H1 (cell line): ENCODE measurements at regions not wholly inside any gene's neighbourhood (a gene's known extent, or its start where the extent isn't known, plus 50 kb on each side); places are given as distances from the start of the nearest gene placed in this dataset.

Experiments
- CTCF ChIA-PET: fragments of 300-600 bp; sonication (Branson Sonifier 250); formaldehyde crosslinking; loops from one replicate; lab custom pipeline; 2021; ENCODE audit not compliant: partially characterized antibody; lab: Charles Lee
- POLR2A ChIA-PET: fragments of 300-600 bp; sonication (Branson Sonifier 250); formaldehyde crosslinking; loops from one replicate; lab custom pipeline; 2021; ENCODE audit warnings: inconsistent platforms; ENCODE audit not compliant: partially characterized antibody; lab: Charles Lee
- DNase-seq, 2 experiments: peaks; one replicate each; pipeline versions ENCODE4 v3.0.0 to v3.0.0-alpha.2; 2010 to 2022; ENCODE audit warnings: low spot score in 2 of 2, low read depth in 1 of 2, mixed read lengths in 1 of 2
- FAIRE-seq: peaks from 2 replicates; lab custom pipeline; 2011; peaks lifted over from hg19 to GRCh38; lab: Jason Lieb, UNC
- H2AFZ ChIP-seq: 2 replicates; pipeline ENCODE4 v1.8.1; 2012; ENCODE audit warnings: low read length, inconsistent platforms
- H2AK5ac ChIP-seq: 2 replicates; pipeline ENCODE4 v1.6.1; 2013; ENCODE audit warnings: low read depth, low read length
- H2BK120ac ChIP-seq: replicated peaks from 2 replicates; pipeline ENCODE3; 2013; ENCODE audit warnings: low read depth, low read length, inconsistent platforms
- H2BK12ac ChIP-seq: 2 replicates; pipeline ENCODE4 v1.6.1; 2013; ENCODE audit warnings: low read depth, low read length
- H2BK15ac ChIP-seq: 2 replicates; pipeline ENCODE4 v1.6.1; 2013; ENCODE audit warnings: low read length
- H2BK20ac ChIP-seq: 2 replicates; pipeline ENCODE4 v1.6.1; 2013; ENCODE audit warnings: low read length
- H2BK5ac ChIP-seq: 2 replicates; pipeline ENCODE4 v1.6.1; 2013; ENCODE audit warnings: low read depth, low read length
- H3K14ac ChIP-seq: 2 replicates; pipeline ENCODE4 v1.6.1; 2013; ENCODE audit warnings: inconsistent platforms; ENCODE audit not compliant: insufficient read length
- H3K18ac ChIP-seq: 2 replicates; pipeline ENCODE4 v1.6.1; 2013; ENCODE audit warnings: low read length; ENCODE audit errors: extremely low read depth
- H3K23ac ChIP-seq: 2 replicates; pipeline ENCODE4 v1.6.1; 2013; ENCODE audit warnings: inconsistent platforms; ENCODE audit not compliant: insufficient read length
- H3K23me2 ChIP-seq: 2 replicates; pipeline ENCODE4 v1.6.1; 2013; ENCODE audit warnings: low read depth, low read length
- H3K27ac ChIP-seq: 2 replicates; pipeline ENCODE4 v1.6.1; 2011; ENCODE audit warnings: low read depth, low read length, inconsistent platforms
- H3K27me3 ChIP-seq, 4 experiments: replicated peaks in 1 of 4; 1 replicate in 1 of 4; 2 replicates in 3 of 4; pipeline versions ENCODE4 v1.6.1 to v1.8.1; 2011 to 2013; ENCODE audit warnings: low read length in 3 of 4, mild to moderate bottlenecking in 3 of 4, inconsistent platforms in 2 of 4, mixed read lengths in 2 of 4, moderate library complexity in 1 of 4; ENCODE audit not compliant: control insufficient read depth in 3 of 4, insufficient read depth in 3 of 4; ENCODE audit errors: extremely low read depth in 1 of 4
- H3K36me3 ChIP-seq, 4 experiments: 2 replicates each; pipeline versions ENCODE4 v1.6.1 to v1.8.1; 2011 to 2013; ENCODE audit warnings: mild to moderate bottlenecking in 4 of 4, low read length in 3 of 4, moderate library complexity in 2 of 4, control low read depth in 1 of 4, inconsistent platforms in 1 of 4; ENCODE audit not compliant: insufficient read depth in 4 of 4, control insufficient read depth in 2 of 4
- H3K4ac ChIP-seq: replicated peaks from 2 replicates; pipeline ENCODE3; 2013; ENCODE audit warnings: low read length, low read depth, mixed read lengths, inconsistent platforms; ENCODE audit not compliant: insufficient read length
- H3K4me1 ChIP-seq, 4 experiments: replicated peaks in 1 of 4; 1 replicate in 1 of 4; 2 replicates in 3 of 4; pipeline versions ENCODE4 v1.6.1 to v1.8.1; 2011 to 2013; ENCODE audit warnings: low read length in 3 of 4, inconsistent platforms in 2 of 4, mixed read lengths in 1 of 4; ENCODE audit not compliant: insufficient read depth in 4 of 4, control insufficient read depth in 3 of 4
- H3K4me2 ChIP-seq, 2 experiments: 2 replicates each; pipeline versions ENCODE4 v1.6.1 to v1.8.1; 2011 to 2013; ENCODE audit warnings: low read depth in 2 of 2, low read length in 2 of 2, control low read depth in 1 of 2, inconsistent platforms in 1 of 2, mild to moderate bottlenecking in 1 of 2; ENCODE audit not compliant: insufficient read depth in 1 of 2
- H3K4me3 ChIP-seq, 4 experiments: fragments of 200-600, 300-600 bp in 1 of 4; sonication (generic), shearing (Covaris generic), sonication (Bioruptor Twin) in 1 of 4; 2 replicates each; pipeline versions ENCODE4 v1.5.1 to v1.8.1; 2011 to 2016; ENCODE audit warnings: low read length in 4 of 4, low read depth in 3 of 4, control low read depth in 2 of 4, inconsistent platforms in 2 of 4, mild to moderate bottlenecking in 2 of 4, mixed read lengths in 1 of 4, moderate library complexity in 1 of 4; ENCODE audit not compliant: insufficient read depth in 2 of 4; ENCODE audit errors: extremely low read depth in 1 of 4
- H3K56ac ChIP-seq: replicated peaks from 2 replicates; pipeline ENCODE3; 2013; ENCODE audit warnings: low read depth, mild to moderate bottlenecking, mixed read lengths, low read length, inconsistent platforms; ENCODE audit not compliant: insufficient read length
- H3K79me1 ChIP-seq: 2 replicates; pipeline ENCODE4 v1.6.1; 2013; ENCODE audit warnings: low read depth, low read length, control low read depth
- H3K79me2 ChIP-seq, 2 experiments: 2 replicates each; pipeline versions ENCODE4 v1.6.1 to v1.8.1; 2012 to 2013; ENCODE audit warnings: low read length in 2 of 2, mild to moderate bottlenecking in 2 of 2, inconsistent platforms in 1 of 2; ENCODE audit not compliant: insufficient read depth in 2 of 2, control insufficient read depth in 1 of 2
- H3K9ac ChIP-seq, 4 experiments: replicated peaks in 1 of 4; 1 replicate in 1 of 4; 2 replicates in 3 of 4; pipeline versions ENCODE4 v1.6.1 to v1.8.1; 2011 to 2013; ENCODE audit warnings: low read depth in 3 of 4, low read length in 3 of 4, control low read depth in 2 of 4, mild to moderate bottlenecking in 2 of 4, moderate library complexity in 2 of 4, inconsistent platforms in 1 of 4; ENCODE audit errors: extremely low read depth in 1 of 4
- H3K9me3 ChIP-seq, 2 experiments: 2 replicates each; pipeline versions ENCODE4 v1.6.1 to v1.8.1; 2012 to 2013; ENCODE audit warnings: mild to moderate bottlenecking in 2 of 2, moderate library complexity in 2 of 2, control low read depth in 1 of 2, inconsistent platforms in 1 of 2, low read depth in 1 of 2, low read length in 1 of 2, mixed read lengths in 1 of 2; ENCODE audit not compliant: insufficient read depth in 2 of 2
- H4K20me1 ChIP-seq, 2 experiments: replicated peaks in 1 of 2; 2 replicates each; pipeline versions ENCODE3 to v1.8.1; 2011 to 2013; ENCODE audit warnings: inconsistent platforms in 2 of 2, low read length in 2 of 2, mild to moderate bottlenecking in 1 of 2; ENCODE audit not compliant: insufficient read depth in 2 of 2, control insufficient read depth in 1 of 2
- H4K5ac ChIP-seq: 2 replicates; pipeline ENCODE4 v1.6.1; 2013; ENCODE audit warnings: low read length, low read depth, mixed read lengths, inconsistent platforms; ENCODE audit not compliant: insufficient read length
- H4K8ac ChIP-seq: 2 replicates; pipeline ENCODE4 v1.8.0; 2013; ENCODE audit warnings: mild to moderate bottlenecking, moderate library complexity, low read length, inconsistent platforms; ENCODE audit not compliant: insufficient read depth; ENCODE audit errors: extremely low read depth
- H4K91ac ChIP-seq: replicated peaks from 2 replicates; pipeline ENCODE3; 2013; ENCODE audit warnings: low read length, mixed read lengths, inconsistent platforms; ENCODE audit not compliant: insufficient read length
- CBX8 ChIP-seq: fragments of 300-800, 300-1000 bp; sonication (generic); IDR thresholded peaks from 2 replicates; pipeline ENCODE4 v1.7.1; 2016; ENCODE audit warnings: low read depth, low read length, borderline replicate concordance
- CEBPB ChIP-seq: IDR thresholded peaks from 2 replicates; pipeline ENCODE4 v1.6.1; 2012; ENCODE audit warnings: low read depth, low read length
- CREB1 ChIP-seq: IDR thresholded peaks from 2 replicates; pipeline ENCODE4 v1.6.1; 2012; ENCODE audit warnings: inconsistent platforms
- EZH2 ChIP-seq: fragments of 200-600 bp; sonication (generic); IDR thresholded peaks from 2 replicates; pipeline ENCODE4 v1.7.1; 2012; ENCODE audit warnings: low read depth, mild to moderate bottlenecking, moderate library complexity, low read length, inconsistent platforms; ENCODE audit not compliant: severe bottlenecking
- RBBP5 ChIP-seq: IDR thresholded peaks from 2 replicates; pipeline ENCODE4 v1.7.1; 2012; ENCODE audit warnings: low read depth, mild to moderate bottlenecking, inconsistent platforms, low read length, moderate library complexity, borderline replicate concordance
- SP1 ChIP-seq: IDR thresholded peaks from 2 replicates; pipeline ENCODE4 v1.6.1; 2011; ENCODE audit warnings: low read depth, low read length
- YY1 ChIP-seq: IDR thresholded peaks from 2 replicates; pipeline ENCODE4 v1.6.1; 2011; ENCODE audit warnings: low read depth, mild to moderate bottlenecking, low read length
- TF ChIP-seq, protein P1 (sequence below): IDR thresholded peaks from 2 replicates; pipeline ENCODE4 v1.6.1; 2011; ENCODE audit warnings: low read depth, mild to moderate bottlenecking, low read length; ENCODE audit not compliant: insufficient read depth

DNA sequence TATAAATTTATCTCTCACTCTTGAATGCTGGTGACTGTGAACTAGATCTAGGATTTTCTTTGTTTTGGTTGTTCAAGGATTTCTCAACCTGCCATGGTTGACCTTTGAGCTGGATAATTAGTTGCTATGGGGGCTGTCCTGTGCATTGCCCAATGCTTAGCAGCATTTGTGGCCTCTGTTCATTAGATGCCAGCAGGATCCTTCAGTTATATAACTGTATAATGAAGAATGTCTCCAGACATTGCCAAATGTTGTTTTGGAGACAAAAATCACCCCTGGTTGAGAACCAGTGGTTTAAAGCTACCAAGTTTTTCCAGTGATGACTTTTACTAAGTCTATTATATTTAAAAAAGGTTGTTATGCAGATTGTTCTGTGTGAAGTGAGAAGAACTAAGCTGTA, 147.9 kb upstream of the STXBP6 start:
- Histone ChIP-seq H4K5ac (no peak overlapping the region), H4K91ac (no peak overlapping the region), H2AK5ac (no peak overlapping the region), H3K36me3 (no peaks in the 10 kb centered on the region), H3K79me1 (no peaks in the 10 kb centered on the region), H3K23ac (no peak overlapping the region), H2BK20ac (no peak overlapping the region), H3K27ac (no peak overlapping the region), H2BK12ac (no peak overlapping the region), H2BK15ac (no peak overlapping the region), H3K9me3 (peaks cover 5 to 7% of the 10 kb centered on the region in 2 experiments; a peak in 2 of 4 replicates), H3K4me2 (no peak overlapping the region), H2BK5ac (no peak overlapping the region), H3K4ac (no peak overlapping the region), H4K8ac (no peak overlapping the region), H3K4me3 (no peak overlapping the region), H2AFZ (no peak overlapping the region), H4K20me1 (no peaks in the 10 kb centered on the region), H2BK120ac (no peak overlapping the region), H3K9ac (no peak overlapping the region), H3K18ac (no peak overlapping the region), H3K79me2 (no peaks in the 10 kb centered on the region), H3K23me2 (no peaks in the 10 kb centered on the region; the same call in 1 of the 2 replicates), H3K56ac (no peak overlapping the region), H3K4me1 (no peaks in the 10 kb centered on the region), H3K14ac (no peak overlapping the region), H3K27me3 (no peaks in the 10 kb centered on the region)
- DNase-seq (no peak), FAIRE-seq (no peak)
- no peak for TF ChIP-seq SP1
- TF ChIP-seq, protein P1, sequence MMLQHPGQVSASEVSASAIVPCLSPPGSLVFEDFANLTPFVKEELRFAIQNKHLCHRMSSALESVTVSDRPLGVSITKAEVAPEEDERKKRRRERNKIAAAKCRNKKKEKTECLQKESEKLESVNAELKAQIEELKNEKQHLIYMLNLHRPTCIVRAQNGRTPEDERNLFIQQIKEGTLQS: no peak
- no peak for TF ChIP-seq YY1
- no peak for TF ChIP-seq RBBP5
- no peak for TF ChIP-seq CBX8
- TF ChIP-seq CEBPB: no peak
- no peak for TF ChIP-seq EZH2
- no peak for TF ChIP-seq CREB1
- CTCF ChIA-PET: no interaction called here
- POLR2A ChIA-PET: no interaction called here
